GM12878 (cell line): ENCODE measurements at regions not wholly inside any gene's neighbourhood (a gene's known extent, or its start where the extent isn't known, plus 50 kb on each side); places are given as distances from the start of the nearest gene placed in this dataset.

Source experiments
- ATAC-seq: fragments of 200-7000 bp; cut with Tn5 transposase; 3 replicates; pipeline ENCODE4 v1.9.1; 2020; ENCODE audit warnings: mild to moderate bottlenecking, moderate library complexity
- BruUV-seq: library from RNA; stranded (reverse); fragments of 400-500 nt; replicated peaks from 2 replicates; lab custom pipeline; 2021; lab: Mats Ljungman, UMichigan
- CTCF ChIA-PET: fragments of 300-600 bp; sonication (Branson Sonifier 250); formaldehyde crosslinking; extraction: SDS; loops from one replicate; lab custom pipeline; 2021; ENCODE audit warnings: inconsistent platforms; lab: Yijun Ruan, JAX
- POLR2A ChIA-PET: fragments of 350-600 bp; formaldehyde crosslinking; extraction: SDS; loops from one replicate; lab custom pipeline; 2021; ENCODE audit warnings: inconsistent platforms; lab: Charles Lee
- RAD21 ChIA-PET: fragments of 300-600 bp; sonication (Branson Sonifier 250); formaldehyde crosslinking; loops from one replicate; lab custom pipeline; 2023; ENCODE audit warnings: antibody characterized with exemption; ENCODE audit not compliant: unreplicated experiment; lab: Charles Lee
- SMC1A ChIA-PET: fragments of 300-600 bp; sonication (Branson Sonifier 250); formaldehyde crosslinking; loops from one replicate; lab custom pipeline; 2023; ENCODE audit not compliant: unreplicated experiment, uncharacterized antibody; lab: Charles Lee
- DNase-seq: peaks from one replicate; pipeline ENCODE4 v3.0.0-alpha.2; 2011; ENCODE audit warnings: low read depth, low spot score
- FAIRE-seq: peaks from 3 replicates; lab custom pipeline; 2011; peaks lifted over from hg19 to GRCh38; lab: Jason Lieb, UNC
- H2AFZ ChIP-seq: 2 replicates; pipeline ENCODE4 v1.6.0; 2011; ENCODE audit warnings: low read depth, low read length, control low read depth; ENCODE audit not compliant: control insufficient read depth
- H3K27ac ChIP-seq: 2 replicates; pipeline ENCODE4 v1.5.1; 2011; ENCODE audit warnings: control low read depth; ENCODE audit not compliant: control insufficient read depth, insufficient read depth
- H3K27me3 ChIP-seq, 2 experiments: replicated peaks in 1 of 2; 2 replicates each; pipeline versions ENCODE4 v1.6.0 to v1.6.1; 2011; ENCODE audit warnings: low read length in 1 of 2; ENCODE audit not compliant: control insufficient read depth in 2 of 2, insufficient read depth in 2 of 2
- H3K36me3 ChIP-seq, 2 experiments: 2 replicates each; pipeline ENCODE4 v1.5.1; 2011; ENCODE audit warnings: low read length in 1 of 2; ENCODE audit not compliant: control insufficient read depth in 2 of 2, insufficient read depth in 2 of 2
- H3K4me1 ChIP-seq: 2 replicates; pipeline ENCODE4 v1.6.1; 2011; ENCODE audit warnings: mild to moderate bottlenecking, low read length, moderate library complexity, mixed read lengths; ENCODE audit not compliant: control insufficient read depth, insufficient read depth
- H3K4me2 ChIP-seq: 2 replicates; pipeline ENCODE4 v1.6.0; 2011; ENCODE audit warnings: control low read depth; ENCODE audit not compliant: control insufficient read depth, insufficient read depth
- H3K4me3 ChIP-seq: fragments of 200-600 bp; sonication (generic); 2 replicates; pipeline ENCODE4 v1.5.1; 2016
- H3K79me2 ChIP-seq: 2 replicates; pipeline ENCODE4 v1.6.0; 2011; ENCODE audit warnings: low read length; ENCODE audit not compliant: control insufficient read depth, insufficient read depth
- H3K9ac ChIP-seq: 2 replicates; pipeline ENCODE4 v1.8.0; 2011; ENCODE audit warnings: low read length, control low read depth, mixed read lengths; ENCODE audit not compliant: control insufficient read depth, insufficient read depth
- H3K9me3 ChIP-seq: replicated peaks from 3 replicates; pipeline ENCODE4 v1.5.1; 2011; ENCODE audit warnings: mild to moderate bottlenecking, low read length; ENCODE audit not compliant: control insufficient read depth, insufficient read depth
- H4K20me1 ChIP-seq: 2 replicates; pipeline ENCODE4 v1.6.0; 2011; ENCODE audit not compliant: control insufficient read depth, insufficient read depth
- ATF2 ChIP-seq: IDR thresholded peaks from 2 replicates; pipeline ENCODE4 v1.6.1; 2012; ENCODE audit warnings: low read length, inconsistent platforms
- BHLHE40 ChIP-seq, 2 experiments: fragments of 450-650 bp in 1 of 2; IDR thresholded peaks; 2 replicates each; pipeline ENCODE4 v1.6.1; 2011 to 2017; ENCODE audit warnings: low read depth in 2 of 2, borderline replicate concordance in 1 of 2, improper control_type of control experiment in 1 of 2, low read length in 1 of 2, mild to moderate bottlenecking in 1 of 2
- BMI1 ChIP-seq: fragments of 450-650 bp; IDR thresholded peaks from 2 replicates; pipeline ENCODE4 v1.6.1; 2016; ENCODE audit warnings: mild to moderate bottlenecking, moderate library complexity, borderline replicate concordance
- IKZF1 ChIP-seq: fragments of 450-650 bp; conservative IDR thresholded peaks from 2 replicates; pipeline ENCODE4 v1.6.1; 2017; ENCODE audit warnings: antibody characterized with exemption, mild to moderate bottlenecking
- POLR2AphosphoS2 ChIP-seq: IDR thresholded peaks from 2 replicates; pipeline ENCODE4 v1.6.1; 2011; ENCODE audit warnings: low read depth, mild to moderate bottlenecking, low read length, improper control_type of control experiment, moderate library complexity
- WGBS: methylation state at CpG from one replicate; pipeline ENCODE4 v1.1.6; 2016; ENCODE audit warnings: low lambda C conversion rate; ENCODE audit not compliant: insufficient replicate concordance, insufficient coverage; ENCODE audit errors: missing lambda C conversion rate; 5-methylcytosine and 5-hydroxymethylcytosine counted together
- in situ Hi-C: fragments of 300-500 bp; cut with MboI; formaldehyde crosslinking; loops from 9 replicates; pipeline ENCODE4 v1.14.3; 2018; ENCODE audit warnings: mixed read lengths
- intact Hi-C: fragments of 100-400 bp; cut with micrococcal nuclease; formaldehyde crosslinking; loops from one replicate; pipeline ENCODE4 v1.14.2; 2022; ENCODE audit not compliant: unreplicated experiment

GRCh38 chr2:138269765-138270164 lies 231.8 kb upstream of the SPOPL start:
- Histone ChIP-seq H3K4me1 (peaks cover 9% of the 10 kb centered on the region; the same call in 1 of the 2 replicates), H3K4me3 (no peak overlapping the region), H3K9ac (no peak overlapping the region), H3K27me3 (no peaks in the 10 kb centered on the region), H4K20me1 (no peaks in the 10 kb centered on the region), H3K79me2 (no peaks in the 10 kb centered on the region), H2AFZ (no peak overlapping the region), H3K36me3 (no peaks in the 10 kb centered on the region), H3K4me2 (no peak overlapping the region), H3K9me3 (no peaks in the 10 kb centered on the region; the same call in 2 of the 3 replicates), H3K27ac (no peak overlapping the region)
- CTCF ChIA-PET, result interaction anchor here (0.8 to 1.2 kb wide), 2 partner anchors 9 to 29 kb away, joined by 3 read pairs; no protein-coding TSS in a partner anchor
- ATAC-seq, result no peak
- intact Hi-C loops, result loop anchor here (10.0 kb wide), 3 partner anchors 325 to 515 kb away; partner anchors contain the start of gene NXPH2
- no TSS peak for BruUV-seq
- no peak for DNase-seq
- WGBS, result 96% methylated on average over 1 of the region's 1 CpG
- POLR2A ChIA-PET, result no interaction called here
- FAIRE-seq, result no peak
- TF ChIP-seq BMI1, result no peak
- TF ChIP-seq ATF2, result no peak
- SMC1A ChIA-PET, result interaction anchor here (0.7 to 1.0 kb wide), 2 partner anchors 28 to 108 kb away, joined by 3 to 5 read pairs; no protein-coding TSS in a partner anchor
- RAD21 ChIA-PET, result interaction anchor here (1.0 to 1.6 kb wide), 2 partner anchors 325 to 358 kb away, joined by 3 to 5 read pairs; no protein-coding TSS in a partner anchor
- in situ Hi-C loops, result no loop called here

GRCh38 chr2:138271467-138271866 lies 230.1 kb upstream of the SPOPL start:
- Histone ChIP-seq H3K27ac (no peak overlapping the region), H3K36me3 (no peaks in the 10 kb centered on the region), H3K9me3 (no peaks in the 10 kb centered on the region; the same call in 2 of the 3 replicates), H3K9ac (no peak overlapping the region), H3K4me1 (peaks cover 9% of the 10 kb centered on the region; the same call in 1 of the 2 replicates), H3K27me3 (no peaks in the 10 kb centered on the region), H4K20me1 (no peaks in the 10 kb centered on the region), H3K79me2 (no peaks in the 10 kb centered on the region), H3K4me2 (no peak overlapping the region), H2AFZ (no peak overlapping the region), H3K4me3 (no peak overlapping the region)
- DNase-seq (no peak), ATAC-seq (no peak), FAIRE-seq (no peak)
- intact Hi-C loops, result no loop called here
- 51% methylated on average over 7 of the region's 7 CpGs for WGBS
- POLR2A ChIA-PET, result no interaction called here
- CTCF ChIA-PET, result no interaction called here
- RAD21 ChIA-PET, result interaction anchor here (1.6 kb wide), 1 partner anchor 326 kb away, joined by 5 read pairs; no protein-coding TSS in a partner anchor
- TF ChIP-seq POLR2AphosphoS2 (no peak), BHLHE40 (IDR thresholded peaks at IDR 0.05; ENCODE audit: borderline replicate concordance in 1 of 2, low read depth in 2 of 2, low read length in 1 of 2) (no peak), IKZF1 (no peak)
- SMC1A ChIA-PET, result interaction anchor here (1.2 kb wide), 1 partner anchor 8 kb away, joined by 3 read pairs; no protein-coding TSS in a partner anchor
- BruUV-seq, result no TSS peak
- in situ Hi-C loops, result no loop called here
